ENCODE measurements at regions not wholly inside any gene's neighbourhood (a gene's known extent, or its start where the extent isn't known, plus 50 kb on each side); places are given as distances from the start of the nearest gene placed in this dataset.

GRCh38 chr11:26777372-26777808 lies 55.5 kb upstream of the SLC5A12 start:
- no peak for DNase-seq (ENCODE audit: low read depth)

GRCh38 chr11:26778000-26778757 lies 56.3 kb upstream of the SLC5A12 start:
- peak; percentile 69 for DNase-seq (ENCODE audit: low read depth)

GRCh38 chr11:26779074-26779865 lies 57.4 kb upstream of the SLC5A12 start:
- no peak for DNase-seq (ENCODE audit: low read depth)

GRCh38 chr11:26780376-26781085 lies 58.7 kb upstream of the SLC5A12 start:
- DNase-seq (ENCODE audit: low read depth) = no peak

- DNase-seq (ENCODE audit: low read depth) = no peak
Observed at GRCh38 chr11:26782220-26782965, 60.5 kb upstream of the SLC5A12 start.

GRCh38 chr11:26783997-26784396 lies 62.1 kb upstream of the SLC5A12 start:
- no peak for DNase-seq (ENCODE audit: low read depth)

- no peak for DNase-seq (ENCODE audit: low read depth)
Observed at GRCh38 chr11:26790738-26791137, 68.9 kb upstream of the SLC5A12 start.

GRCh38 chr11:26792941-26793340 lies 71.1 kb upstream of the SLC5A12 start:
- no peak for DNase-seq (ENCODE audit: low read depth)

- DNase-seq (ENCODE audit: low read depth) = no peak
Observed at GRCh38 chr11:26793487-26793886, 71.6 kb upstream of the SLC5A12 start.

GRCh38 chr11:26801601-26802000 lies 79.7 kb upstream of the SLC5A12 start:
- DNase-seq (ENCODE audit: low read depth) = no peak

- no peak for DNase-seq (ENCODE audit: low read depth)
Observed at GRCh38 chr11:26805001-26805400, 83.1 kb upstream of the SLC5A12 start.

- peak; percentile 11 for DNase-seq (ENCODE audit: low read depth)
Observed at GRCh38 chr11:26806219-26806618, 84.4 kb upstream of the SLC5A12 start.

- DNase-seq (ENCODE audit: low read depth) = peak; percentile 48
Observed at GRCh38 chr11:26820739-26821138, 98.9 kb upstream of the SLC5A12 start.

GRCh38 chr11:26823963-26824362 lies 102.1 kb upstream of the SLC5A12 start:
- no peak for DNase-seq (ENCODE audit: low read depth)

GRCh38 chr11:26827567-26828081 lies 105.8 kb upstream of the SLC5A12 start:
- peak; percentile 52 for DNase-seq (ENCODE audit: low read depth)

- no peak for DNase-seq (ENCODE audit: low read depth)
Observed at GRCh38 chr11:26828288-26828687, 106.4 kb upstream of the SLC5A12 start.

- no peak for DNase-seq (ENCODE audit: low read depth)
Observed at GRCh38 chr11:26830218-26830617, 108.4 kb upstream of the SLC5A12 start.

- no peak for DNase-seq (ENCODE audit: low read depth)
Observed at GRCh38 chr11:26830757-26831156, 108.9 kb upstream of the SLC5A12 start.

- no peak for DNase-seq (ENCODE audit: low read depth)
Observed at GRCh38 chr11:26834601-26835000, 112.7 kb upstream of the SLC5A12 start.

- no peak for DNase-seq (ENCODE audit: low read depth)
Observed at GRCh38 chr11:26835611-26836010, 113.8 kb upstream of the SLC5A12 start.

- no peak for DNase-seq (ENCODE audit: low read depth)
Observed at GRCh38 chr11:26837154-26837553, 115.3 kb upstream of the SLC5A12 start.

All from RPMI7951 (cell line).